EH (cell line): ENCODE measurements at regions not wholly inside any gene's neighbourhood (a gene's known extent, or its start where the extent isn't known, plus 50 kb on each side); places are given as distances from the start of the nearest gene placed in this dataset.
"Not testable (repeated sequence)": the region's sequence is repeated elsewhere in the genome, so short reads cannot be mapped to it uniquely, and the experiment has no call there.

Source experiments
- DNase-seq: peaks from one replicate; pipeline ENCODE4 v3.0.0-alpha.2; 2015; ENCODE audit warnings: low read depth

- DNase-seq, result no peak
Measured at GRCh38 chr16:87156195-87156594, 161.0 kb downstream of the C16orf95 start.

GRCh38 chr16:87160234-87160636 is 157.0 kb downstream of the C16orf95 start:
- no peak for DNase-seq

GRCh38 chr16:87160701-87161337 is 156.4 kb downstream of the C16orf95 start:
- no peak for DNase-seq

- DNase-seq, result not testable (repeated sequence)
Measured at GRCh38 chr16:87161410-87161809, 155.8 kb downstream of the C16orf95 start.

- DNase-seq, result no peak
Measured at GRCh38 chr16:87161822-87162676, 155.1 kb downstream of the C16orf95 start.

- not testable (repeated sequence) for DNase-seq
Measured at GRCh38 chr16:87162799-87163198, 154.4 kb downstream of the C16orf95 start.

GRCh38 chr16:87163637-87164036 is 153.6 kb downstream of the C16orf95 start:
- no peak for DNase-seq

- DNase-seq, result no peak
Measured at GRCh38 chr16:87165151-87165550, 152.0 kb downstream of the C16orf95 start.

- no peak for DNase-seq
Measured at GRCh38 chr16:87165885-87166284, 151.3 kb downstream of the C16orf95 start.

GRCh38 chr16:87166321-87166720 is 150.9 kb downstream of the C16orf95 start:
- DNase-seq, result no peak

- DNase-seq, result no peak
Measured at GRCh38 chr16:87166934-87167333, 150.3 kb downstream of the C16orf95 start.

- DNase-seq, result peak; percentile 68
Measured at GRCh38 chr16:87169509-87169995, 147.6 kb downstream of the C16orf95 start.

GRCh38 chr16:87170310-87170709 is 146.9 kb downstream of the C16orf95 start:
- no peak for DNase-seq

GRCh38 chr16:87171723-87172122 is 145.5 kb downstream of the C16orf95 start:
- no peak for DNase-seq

GRCh38 chr16:87172632-87173031 is 144.6 kb downstream of the C16orf95 start:
- no peak for DNase-seq

- no peak for DNase-seq
Measured at GRCh38 chr16:87173294-87173893, 143.8 kb downstream of the C16orf95 start.

GRCh38 chr16:87174061-87174460 is 143.1 kb downstream of the C16orf95 start:
- no peak for DNase-seq

- DNase-seq, result no peak
Measured at GRCh38 chr16:87176735-87177134, 140.5 kb downstream of the C16orf95 start.

GRCh38 chr16:87177673-87178072 is 139.5 kb downstream of the C16orf95 start:
- no peak for DNase-seq

GRCh38 chr16:87178177-87178863 is 138.9 kb downstream of the C16orf95 start:
- DNase-seq, result no peak

GRCh38 chr16:87178977-87179376 is 138.2 kb downstream of the C16orf95 start:
- DNase-seq, result peak; percentile 68

GRCh38 chr16:87180069-87180468 is 137.1 kb downstream of the C16orf95 start:
- DNase-seq, result peak; percentile 31
